ENCODE measurements at regions not wholly inside any gene's neighbourhood (a gene's known extent, or its start where the extent isn't known, plus 50 kb on each side); places are given as distances from the start of the nearest gene placed in this dataset.
"Not testable (repeated sequence)": the region's sequence is repeated elsewhere in the genome, so short reads cannot be mapped to it uniquely, and the experiment has no call there.

DNA sequence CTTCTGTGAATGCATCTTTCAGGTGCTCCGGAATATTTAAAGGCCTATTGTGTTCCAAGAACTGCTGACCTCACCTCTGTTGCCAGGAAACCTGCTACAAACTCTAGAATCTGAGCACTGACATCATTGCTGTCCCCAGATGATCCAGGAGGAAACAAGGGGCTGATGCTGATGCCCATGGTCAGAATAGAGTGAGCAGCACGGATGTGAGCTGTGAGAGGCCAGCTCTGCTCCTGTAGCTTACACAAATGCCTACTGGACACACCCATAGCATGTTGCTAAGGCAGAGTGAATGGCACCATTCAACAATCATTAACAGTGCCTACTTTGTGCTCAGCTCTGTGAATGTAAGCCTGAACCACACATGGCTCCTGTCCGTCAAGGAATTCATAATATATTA, 276.7 kb upstream of the API5 start:
- no peak for DNase-seq

DNA sequence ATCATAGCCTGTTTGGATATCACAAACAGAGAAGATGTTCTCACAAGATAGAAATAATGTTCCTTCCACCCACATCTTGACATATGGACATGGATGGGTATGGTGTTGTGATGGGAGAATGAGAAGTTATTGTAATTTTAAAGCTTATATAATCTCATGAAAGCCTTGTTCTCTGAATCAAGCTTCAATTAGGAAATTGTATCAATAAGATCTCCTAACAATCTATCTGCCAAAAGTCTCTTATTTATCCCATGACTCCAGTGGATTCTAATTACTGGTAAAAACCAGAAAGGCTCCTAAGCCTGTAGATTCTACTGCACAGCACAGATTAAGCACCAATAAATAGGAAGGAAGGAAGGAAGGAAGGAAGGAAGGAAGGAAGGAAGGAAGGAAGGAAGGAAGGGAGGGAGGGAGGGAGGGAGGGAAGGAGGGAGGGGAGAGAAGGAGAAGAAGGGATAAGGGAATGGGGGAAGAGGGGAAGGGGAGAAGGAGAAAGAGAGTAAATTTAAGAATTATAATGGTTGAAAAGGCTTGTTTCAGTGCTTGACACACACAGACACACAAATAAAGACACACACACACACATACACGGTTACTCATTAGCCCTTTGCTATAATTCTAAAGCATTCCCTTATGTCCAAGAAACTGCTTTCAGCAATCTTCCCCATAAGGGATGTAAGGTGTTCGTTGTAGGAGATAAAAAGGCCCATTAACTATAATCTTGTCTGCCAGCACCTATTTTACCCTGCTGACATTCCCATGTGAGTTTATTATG, 258.0 kb upstream of the API5 start:
- no peak for DNase-seq

DNA sequence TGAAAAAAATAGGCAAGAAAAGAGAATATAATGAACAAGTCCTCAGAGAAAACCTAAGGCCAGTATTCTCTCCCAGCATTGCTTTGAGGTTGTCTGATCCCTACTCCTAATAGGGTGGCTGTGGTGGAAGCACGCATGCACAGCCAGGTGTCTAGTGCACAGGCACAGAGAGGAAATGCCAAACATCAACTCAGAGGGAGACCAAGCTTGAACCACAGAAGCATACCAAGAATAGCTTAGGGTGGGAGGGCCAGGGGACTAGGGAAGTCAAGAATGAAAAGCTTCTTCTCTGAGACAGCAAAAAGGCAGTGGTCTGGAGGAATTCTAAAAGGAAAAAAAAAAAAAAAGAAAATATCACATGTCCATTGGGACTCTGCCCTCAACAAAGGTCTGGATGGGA, 244.1 kb upstream of the API5 start:
- DNase-seq: no peak

DNA sequence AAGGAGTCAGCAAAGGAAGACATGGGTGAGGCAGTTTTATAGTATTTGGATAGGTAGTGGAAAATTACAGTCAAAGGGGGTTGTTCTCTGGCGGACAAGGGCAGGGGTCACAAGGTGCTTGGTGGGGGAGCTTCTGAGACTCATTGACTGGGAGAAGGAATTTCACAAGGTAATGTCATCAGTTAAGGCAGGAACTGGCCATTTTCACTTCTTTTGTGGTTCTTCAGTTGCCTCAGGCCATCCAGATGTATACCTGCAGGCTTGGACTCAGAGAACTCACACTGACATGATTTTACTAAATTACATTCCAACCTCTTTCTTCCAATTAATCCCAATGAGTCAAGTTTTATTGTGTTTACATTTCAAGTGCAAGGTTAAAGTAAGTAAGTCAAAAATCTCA, 240.5 kb upstream of the API5 start:
- DNase-seq: no peak

DNA sequence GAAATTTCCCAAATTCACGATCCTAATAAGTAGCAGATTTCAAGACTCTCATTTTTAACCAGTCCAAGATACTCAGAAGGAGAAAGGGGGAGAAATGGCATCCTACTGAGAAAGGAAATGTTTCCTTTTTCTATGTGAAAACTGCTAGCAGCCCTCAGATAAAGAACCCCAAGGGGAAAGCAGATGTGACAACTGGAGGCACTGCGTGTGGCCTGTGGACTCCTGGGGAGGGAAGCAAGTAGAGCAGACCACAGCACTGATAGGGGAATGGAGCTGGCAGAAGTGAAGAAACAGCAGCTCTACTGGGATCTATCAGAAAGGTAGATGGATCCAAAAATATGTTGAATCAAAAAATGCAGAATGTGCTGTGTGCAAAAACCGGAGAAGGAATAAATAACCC, 239.7 kb upstream of the API5 start:
- DNase-seq: no peak

GRCh38 chr11:43072911-43073310, 238.9 kb upstream of the API5 start:
- DNase-seq: no peak

- DNase-seq: no peak
Observed at GRCh38 chr11:43074810-43075209, 237.0 kb upstream of the API5 start.

- DNase-seq: no peak
Observed at GRCh38 chr11:43101113-43101512, 210.7 kb upstream of the API5 start.

DNA sequence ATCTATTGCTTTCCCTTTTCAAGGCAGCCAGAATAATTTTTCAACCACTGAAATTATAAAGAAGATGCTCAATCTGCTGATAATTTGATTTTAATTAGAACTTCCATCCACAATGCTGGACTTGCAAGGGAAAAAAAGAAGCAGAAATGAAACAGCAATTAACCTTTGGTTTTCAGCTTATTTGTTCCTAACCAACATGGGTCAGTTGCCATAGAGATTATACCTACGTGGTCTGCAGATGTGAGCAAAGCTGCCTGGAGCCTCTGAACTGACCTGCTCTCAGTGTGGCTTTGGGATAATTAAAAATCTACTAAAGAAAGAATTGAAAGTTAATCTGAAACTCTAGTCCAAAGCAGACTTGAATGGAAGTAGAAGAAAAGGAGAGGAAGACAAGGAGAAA, 195.7 kb upstream of the API5 start:
- no peak for DNase-seq

GRCh38 chr11:43119275-43119970, 192.4 kb upstream of the API5 start:
- DNase-seq: no peak

GRCh38 chr11:43122546-43122945, 189.2 kb upstream of the API5 start:
- DNase-seq: no peak

DNA sequence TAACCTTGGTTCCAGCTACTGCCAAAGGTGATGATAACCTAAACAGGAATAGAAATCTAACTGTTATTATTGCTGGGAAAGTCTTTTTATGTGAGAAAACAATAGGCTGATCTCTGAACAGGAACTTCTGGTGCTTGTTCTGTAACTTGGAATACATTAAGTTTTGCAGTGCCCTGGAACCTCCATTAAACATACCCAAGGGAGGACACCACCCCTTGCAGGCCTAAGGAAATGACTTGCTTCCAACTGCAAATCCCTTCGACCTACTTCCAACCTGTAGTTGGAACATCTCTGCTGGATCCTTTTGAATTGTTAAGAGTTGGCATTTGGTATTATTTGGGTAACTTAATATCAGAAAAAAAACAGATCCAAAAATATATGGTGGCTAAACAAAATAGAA, 188.4 kb upstream of the API5 start:
- DNase-seq: no peak

- no peak for DNase-seq
Observed at GRCh38 chr11:43124272-43124935, 187.4 kb upstream of the API5 start.

GRCh38 chr11:43129329-43129728, 182.5 kb upstream of the API5 start:
- no peak for DNase-seq

DNA sequence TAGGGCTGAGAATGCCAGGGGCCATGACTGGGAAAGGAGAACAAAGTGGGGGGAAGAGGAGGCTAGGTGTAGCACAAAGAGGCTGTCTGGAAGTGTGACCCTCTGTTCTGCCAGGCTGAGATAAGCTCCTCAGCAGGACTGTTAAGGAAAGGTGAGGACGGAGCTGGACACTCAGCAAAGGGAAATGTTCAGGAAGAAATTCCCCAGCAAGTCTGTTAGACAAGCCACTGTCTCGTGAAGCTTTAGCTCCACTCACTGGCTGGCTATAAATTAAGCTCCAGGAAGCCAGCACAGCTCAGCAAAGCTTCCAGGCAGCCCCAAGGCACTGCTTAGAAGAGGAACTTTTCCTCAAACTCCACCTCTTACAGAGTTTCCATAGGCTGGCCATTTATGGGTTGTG, 181.2 kb upstream of the API5 start:
- DNase-seq: no peak

DNA sequence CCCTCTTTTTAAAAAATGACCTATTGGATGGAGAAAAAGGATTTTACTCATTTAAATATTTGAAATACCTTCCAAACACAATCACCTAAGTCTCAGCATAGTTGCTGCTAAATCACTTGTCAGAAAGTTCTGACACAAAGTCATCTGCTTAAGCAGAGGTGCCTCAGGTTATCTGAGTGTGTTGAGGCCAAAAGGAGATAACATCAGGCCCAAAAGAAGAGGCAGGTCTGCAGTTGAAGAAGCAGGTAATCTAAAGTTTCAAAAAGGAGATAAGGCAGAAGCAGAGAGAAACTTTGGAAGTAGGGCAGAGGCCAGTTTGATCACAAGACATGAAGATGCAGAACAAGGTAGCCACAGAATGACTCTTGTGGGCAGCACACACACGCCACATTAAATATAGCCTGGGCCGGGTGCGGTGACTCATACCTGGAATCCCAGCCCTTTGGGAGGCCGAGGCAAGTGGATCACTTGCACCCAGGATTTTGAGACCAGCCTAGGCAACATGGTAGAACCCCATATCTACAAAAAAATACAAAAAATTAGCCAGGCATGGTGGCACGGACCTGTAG, 175.7 kb upstream of the API5 start:
- DNase-seq: no peak

GRCh38 chr11:43138621-43139140, 173.1 kb upstream of the API5 start:
- no peak for DNase-seq

GRCh38 chr11:43145653-43146052, 166.1 kb upstream of the API5 start:
- DNase-seq: no peak

DNA sequence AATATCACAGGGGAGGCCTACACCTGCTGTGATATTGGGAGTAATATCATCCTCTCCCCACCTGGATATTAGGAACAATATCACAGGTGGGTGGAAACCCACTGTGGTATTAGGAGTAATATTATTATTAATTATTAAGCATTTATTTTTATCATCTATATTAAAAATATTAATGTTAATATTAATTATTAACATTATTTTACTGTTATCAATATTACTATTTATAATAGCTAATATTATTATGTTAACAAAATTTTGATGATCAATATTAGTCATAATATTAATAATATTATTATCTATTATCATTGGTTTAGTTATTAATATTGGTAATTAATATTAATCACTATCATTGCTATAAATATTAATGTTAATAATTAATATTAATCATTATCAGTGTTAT, 161.1 kb upstream of the API5 start:
- DNase-seq: no peak

DNA sequence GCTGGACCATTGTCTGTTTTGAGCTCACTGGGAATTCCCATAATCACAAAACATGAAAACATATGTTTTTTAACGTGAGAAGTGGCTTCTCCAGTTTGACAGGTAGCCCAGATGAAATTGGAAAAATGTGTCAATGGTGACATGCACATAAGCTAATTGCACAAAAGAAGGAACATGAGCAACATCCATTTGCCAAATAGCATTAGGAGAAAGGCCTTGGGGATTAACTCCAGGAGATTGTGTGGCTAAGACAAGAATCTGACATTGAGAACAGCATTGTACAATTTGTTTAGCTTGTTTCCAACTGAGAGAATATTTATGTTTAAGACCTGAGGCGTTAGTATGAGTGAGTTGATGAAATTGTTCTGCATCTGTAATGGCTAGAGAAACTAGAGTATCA, 147.0 kb upstream of the API5 start:
- DNase-seq: no peak

DNA sequence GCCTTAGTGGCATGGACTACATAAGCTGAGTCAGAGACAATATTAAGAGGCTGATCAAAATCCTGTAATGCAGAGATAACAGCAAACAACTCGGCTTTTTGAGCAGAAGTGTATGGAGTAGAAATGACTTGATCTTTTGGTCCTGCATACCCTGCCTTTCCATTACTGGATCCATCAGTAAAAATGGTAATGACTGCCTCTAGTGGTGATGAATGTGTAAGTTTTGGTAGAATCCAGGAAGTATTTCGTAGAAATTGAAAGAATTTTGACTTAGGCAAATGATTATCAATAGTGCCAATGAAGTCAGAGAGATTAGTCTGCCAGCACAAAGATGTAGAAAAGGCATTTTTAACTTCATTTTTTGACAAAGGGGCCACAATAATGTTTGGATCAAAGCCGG, 146.4 kb upstream of the API5 start:
- not testable (repeated sequence) for DNase-seq

DNA sequence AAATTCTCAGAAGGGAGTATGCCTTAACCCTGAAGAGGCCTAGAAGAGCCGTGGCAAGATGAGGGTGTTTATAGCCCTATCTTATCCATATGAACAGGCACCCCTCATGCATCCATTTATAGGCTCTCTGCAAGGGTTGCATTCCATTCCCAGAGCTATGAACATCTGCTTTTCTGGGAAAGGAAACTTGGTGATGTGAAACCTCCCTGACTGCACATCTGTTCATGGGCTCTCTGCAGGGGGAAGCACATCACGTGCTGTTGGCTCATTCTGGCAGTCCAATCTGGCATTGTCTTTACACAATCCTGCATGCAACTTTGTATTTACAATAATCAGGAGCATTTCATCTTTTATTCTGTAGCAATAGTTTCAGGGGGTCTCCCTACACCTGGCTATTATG, 143.6 kb upstream of the API5 start:
- DNase-seq: not testable (repeated sequence)

DNA sequence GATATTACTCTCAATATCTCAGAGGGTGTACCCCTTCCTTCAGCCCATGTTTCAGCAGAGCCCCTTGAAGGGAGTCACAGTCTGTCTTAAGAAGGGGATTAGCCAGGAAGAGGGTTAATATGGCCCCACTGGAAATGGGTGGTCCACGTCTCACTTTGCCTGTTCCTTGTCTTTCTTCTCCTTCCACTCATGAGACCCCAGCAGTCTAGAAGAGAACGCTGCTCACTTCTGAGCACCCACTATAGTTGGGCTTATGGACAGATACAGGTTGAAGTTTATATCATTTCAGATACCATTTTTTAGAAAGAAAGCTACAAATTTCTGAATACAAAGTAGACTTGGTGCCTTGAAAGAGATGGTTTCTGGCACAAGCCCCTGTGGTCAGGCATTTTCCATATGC, 139.3 kb upstream of the API5 start:
- DNase-seq: no peak

- DNase-seq: no peak
Observed at GRCh38 chr11:43177975-43178374, 133.8 kb upstream of the API5 start.
